AG04449 (cell line): ENCODE measurements at regions not wholly inside any gene's neighbourhood (a gene's known extent, or its start where the extent isn't known, plus 50 kb on each side); places are given as distances from the start of the nearest gene placed in this dataset.

Experiments
- CTCF ChIA-PET: fragments of 350-600 bp; formaldehyde crosslinking; extraction: SDS; loops from one replicate; lab custom pipeline; 2021; ENCODE audit warnings: antibody characterized with exemption; lab: Yijun Ruan, JAX
- POLR2A ChIA-PET: fragments of 400-600, 350-600 bp; formaldehyde crosslinking; extraction: SDS; loops from one replicate; lab custom pipeline; 2020; ENCODE audit warnings: antibody characterized with exemption, inconsistent platforms; lab: Yijun Ruan, JAX
- DNase-seq: peaks from one replicate; pipeline ENCODE4 v3.0.0-alpha.2; 2010; ENCODE audit warnings: low read depth, low spot score
- H3K4me3 ChIP-seq: 2 replicates; pipeline ENCODE4 v1.5.1; 2011; ENCODE audit warnings: low read depth, mild to moderate bottlenecking, control low read depth, low read length
- TF ChIP-seq, protein P1 (sequence below): IDR thresholded peaks from one replicate; pipeline ENCODE4 v1.5.1; 2011; ENCODE audit warnings: mild to moderate bottlenecking, moderate library complexity, low read length, control low read depth, inconsistent platforms; ENCODE audit not compliant: insufficient read depth; ENCODE audit errors: missing control alignments

GRCh38 chr12:29067430-29067829 is 81.6 kb upstream of the FAR2 start:
- no peak overlapping the region for H3K4me3 ChIP-seq
- ChIA-PET POLR2A (no interaction called here), CTCF (interaction anchor here (1.3 kb wide), 1 partner anchor 12 kb away, joined by 3 read pairs; no protein-coding TSS in a partner anchor)
- TF ChIP-seq, protein P1, sequence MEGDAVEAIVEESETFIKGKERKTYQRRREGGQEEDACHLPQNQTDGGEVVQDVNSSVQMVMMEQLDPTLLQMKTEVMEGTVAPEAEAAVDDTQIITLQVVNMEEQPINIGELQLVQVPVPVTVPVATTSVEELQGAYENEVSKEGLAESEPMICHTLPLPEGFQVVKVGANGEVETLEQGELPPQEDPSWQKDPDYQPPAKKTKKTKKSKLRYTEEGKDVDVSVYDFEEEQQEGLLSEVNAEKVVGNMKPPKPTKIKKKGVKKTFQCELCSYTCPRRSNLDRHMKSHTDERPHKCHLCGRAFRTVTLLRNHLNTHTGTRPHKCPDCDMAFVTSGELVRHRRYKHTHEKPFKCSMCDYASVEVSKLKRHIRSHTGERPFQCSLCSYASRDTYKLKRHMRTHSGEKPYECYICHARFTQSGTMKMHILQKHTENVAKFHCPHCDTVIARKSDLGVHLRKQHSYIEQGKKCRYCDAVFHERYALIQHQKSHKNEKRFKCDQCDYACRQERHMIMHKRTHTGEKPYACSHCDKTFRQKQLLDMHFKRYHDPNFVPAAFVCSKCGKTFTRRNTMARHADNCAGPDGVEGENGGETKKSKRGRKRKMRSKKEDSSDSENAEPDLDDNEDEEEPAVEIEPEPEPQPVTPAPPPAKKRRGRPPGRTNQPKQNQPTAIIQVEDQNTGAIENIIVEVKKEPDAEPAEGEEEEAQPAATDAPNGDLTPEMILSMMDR, result no peak
- no peak for DNase-seq

GRCh38 chr12:29070309-29070708 is 78.8 kb upstream of the FAR2 start:
- no peak for DNase-seq
- POLR2A ChIA-PET, result no interaction called here
- TF ChIP-seq, protein P1, result no peak
- CTCF ChIA-PET, result no interaction called here
- no peak overlapping the region for H3K4me3 ChIP-seq

DNA sequence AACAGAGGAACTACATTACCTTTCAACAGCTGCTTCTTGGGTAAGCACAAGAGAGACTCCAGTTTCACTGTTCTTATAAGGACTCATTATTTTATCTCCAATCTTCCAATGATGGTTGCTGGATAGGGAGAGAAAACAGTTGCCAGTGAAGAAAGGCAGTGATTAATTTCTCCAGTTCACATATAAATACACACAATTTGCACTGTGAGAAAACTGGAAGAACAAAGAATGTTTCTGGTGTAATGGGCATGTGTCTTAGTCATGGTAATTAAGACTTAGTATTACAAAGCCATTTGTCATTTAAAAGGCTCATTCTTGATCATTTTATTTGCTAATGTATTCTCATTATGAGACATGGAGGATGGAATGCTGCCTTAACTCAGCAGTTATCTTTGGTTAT is 78.0 kb upstream of the FAR2 start:
- DNase-seq, result no peak
- CTCF ChIA-PET, result interaction anchor here (0.9 to 4.2 kb wide), 4 partner anchors 7 to 276 kb away, joined by 3 to 27 read pairs (median 20); no protein-coding TSS in a partner anchor
- no peak overlapping the region for H3K4me3 ChIP-seq

DNA sequence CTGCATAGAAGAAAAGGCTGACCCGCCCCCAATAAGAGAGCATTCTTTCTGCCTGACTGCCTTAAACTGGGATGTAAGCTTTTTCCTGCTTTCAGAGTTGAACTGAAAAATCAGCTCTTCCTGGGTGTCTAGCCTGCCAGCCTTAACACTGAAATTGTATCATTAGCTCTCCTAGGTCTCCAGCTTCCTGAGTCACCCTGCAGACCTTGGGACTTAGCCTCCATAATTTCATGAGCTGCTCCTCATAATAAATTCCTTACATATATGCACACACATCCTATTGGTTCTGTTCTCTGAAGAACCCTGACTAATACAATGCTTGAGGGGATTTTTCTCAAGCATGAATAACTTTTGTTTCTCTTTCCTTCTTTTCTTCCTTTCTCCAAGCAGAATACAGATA is 76.4 kb upstream of the FAR2 start:
- H3K4me3 ChIP-seq, result no peak overlapping the region
- TF ChIP-seq, protein P1, result no peak
- ChIA-PET CTCF (interaction anchor here (0.7 to 4.2 kb wide), 18 partner anchors 9 to 262 kb away, joined by 3 to 27 read pairs (median 6); no protein-coding TSS in a partner anchor), POLR2A (interaction anchor here (0.6 kb wide), 1 partner anchor 75 kb away, joined by 3 read pairs; no protein-coding TSS in a partner anchor)
- DNase-seq, result no peak

More for the DNA sequence above, 78.0 kb upstream of the FAR2 start:
- TF ChIP-seq, protein P1, result no peak
- POLR2A ChIA-PET, result no interaction called here

- H3K4me3 ChIP-seq, result no peak overlapping the region
- ChIA-PET CTCF (interaction anchor here (0.6 to 4.2 kb wide), 25 partner anchors 9 to 446 kb away, joined by 3 to 27 read pairs (median 4); partner anchors contain the start of gene ERGIC2), POLR2A (no interaction called here)
- TF ChIP-seq, protein P1, result peak; percentile 50
- no peak for DNase-seq
Observed at GRCh38 chr12:29073631-29074239, 75.3 kb upstream of the FAR2 start.

GRCh38 chr12:29081101-29081500 is 68.0 kb upstream of the FAR2 start:
- CTCF ChIA-PET, result interaction anchor here (1.9 kb wide), 1 partner anchor 237 kb away, joined by 5 read pairs; no protein-coding TSS in a partner anchor
- H3K4me3 ChIP-seq, result no peak overlapping the region
- TF ChIP-seq, protein P1, result no peak
- POLR2A ChIA-PET, result no interaction called here
- no peak for DNase-seq
